Glutamatergic neuron (in vitro differentiated cells): ENCODE measurements at regions not wholly inside any gene's neighbourhood (a gene's known extent, or its start where the extent isn't known, plus 50 kb on each side); places are given as distances from the start of the nearest gene placed in this dataset.

Experiments used
- DNase-seq: peaks from one replicate; pipeline ENCODE4 v3.0.0; 2022
- H3K27ac Mint-ChIP-seq: one replicate; pipeline ENCODE4 v1.8.0; 2020; ENCODE audit warnings: mild to moderate bottlenecking, mixed read lengths, inconsistent platforms; ENCODE audit not compliant: unreplicated experiment
- H3K27me3 Mint-ChIP-seq: one replicate; pipeline ENCODE4 v1.8.0; 2020; ENCODE audit warnings: mild to moderate bottlenecking, moderate library complexity, mixed read lengths, inconsistent platforms; ENCODE audit not compliant: unreplicated experiment
- H3K36me3 Mint-ChIP-seq: one replicate; pipeline ENCODE4 v1.8.0; 2020; ENCODE audit warnings: mild to moderate bottlenecking, mixed read lengths, inconsistent platforms; ENCODE audit not compliant: unreplicated experiment
- H3K4me1 Mint-ChIP-seq: one replicate; pipeline ENCODE4 v1.8.0; 2020; ENCODE audit warnings: mild to moderate bottlenecking, low read depth, mixed read lengths, inconsistent platforms; ENCODE audit not compliant: unreplicated experiment
- H3K4me3 Mint-ChIP-seq: one replicate; pipeline ENCODE4 v1.8.0; 2020; ENCODE audit warnings: mild to moderate bottlenecking, mixed read lengths, inconsistent platforms; ENCODE audit not compliant: unreplicated experiment
- H3K9me3 Mint-ChIP-seq: one replicate; pipeline ENCODE4 v1.8.0; 2020; ENCODE audit warnings: mild to moderate bottlenecking, moderate library complexity, mixed read lengths, inconsistent platforms; ENCODE audit not compliant: unreplicated experiment
- TF ChIP-seq, protein P1 (sequence below): fragments of 200-600 bp; sonication (generic); IDR thresholded peaks from one replicate; pipeline ENCODE4 v1.5.0; 2021; ENCODE audit not compliant: partially characterized antibody, unreplicated experiment

DNA sequence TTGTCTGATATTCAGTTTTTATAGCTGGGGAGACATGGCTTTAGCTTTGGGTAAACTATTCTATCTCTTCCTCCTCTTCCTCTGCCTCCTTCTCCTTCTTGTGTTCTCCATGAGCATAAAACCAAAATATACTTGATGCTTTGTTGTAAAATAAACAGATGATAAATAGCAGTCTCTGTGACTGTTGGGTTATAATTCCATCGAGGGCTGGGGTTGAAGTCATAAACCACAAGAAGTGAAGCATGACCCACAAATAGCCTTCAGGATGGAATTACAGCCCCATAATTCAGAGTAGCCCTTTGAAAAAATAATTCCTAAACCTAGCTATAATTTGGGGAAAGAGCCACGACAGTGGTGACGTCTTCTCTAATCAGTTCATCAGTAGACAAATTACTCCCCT, 177.7 kb downstream of the SNX19 start:
- Mint-ChIP-seq H3K4me3 (no peak overlapping the region), H3K9me3 (peaks cover 1% of the 10 kb centered on the region), H3K27me3 (no peaks in the 10 kb centered on the region), H3K4me1 (no peaks in the 10 kb centered on the region), H3K36me3 (peaks cover 21% of the 10 kb centered on the region), H3K27ac (no peak overlapping the region)
- TF ChIP-seq, protein P1, sequence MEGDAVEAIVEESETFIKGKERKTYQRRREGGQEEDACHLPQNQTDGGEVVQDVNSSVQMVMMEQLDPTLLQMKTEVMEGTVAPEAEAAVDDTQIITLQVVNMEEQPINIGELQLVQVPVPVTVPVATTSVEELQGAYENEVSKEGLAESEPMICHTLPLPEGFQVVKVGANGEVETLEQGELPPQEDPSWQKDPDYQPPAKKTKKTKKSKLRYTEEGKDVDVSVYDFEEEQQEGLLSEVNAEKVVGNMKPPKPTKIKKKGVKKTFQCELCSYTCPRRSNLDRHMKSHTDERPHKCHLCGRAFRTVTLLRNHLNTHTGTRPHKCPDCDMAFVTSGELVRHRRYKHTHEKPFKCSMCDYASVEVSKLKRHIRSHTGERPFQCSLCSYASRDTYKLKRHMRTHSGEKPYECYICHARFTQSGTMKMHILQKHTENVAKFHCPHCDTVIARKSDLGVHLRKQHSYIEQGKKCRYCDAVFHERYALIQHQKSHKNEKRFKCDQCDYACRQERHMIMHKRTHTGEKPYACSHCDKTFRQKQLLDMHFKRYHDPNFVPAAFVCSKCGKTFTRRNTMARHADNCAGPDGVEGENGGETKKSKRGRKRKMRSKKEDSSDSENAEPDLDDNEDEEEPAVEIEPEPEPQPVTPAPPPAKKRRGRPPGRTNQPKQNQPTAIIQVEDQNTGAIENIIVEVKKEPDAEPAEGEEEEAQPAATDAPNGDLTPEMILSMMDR, result no peak
- DNase-seq, result no peak

DNA sequence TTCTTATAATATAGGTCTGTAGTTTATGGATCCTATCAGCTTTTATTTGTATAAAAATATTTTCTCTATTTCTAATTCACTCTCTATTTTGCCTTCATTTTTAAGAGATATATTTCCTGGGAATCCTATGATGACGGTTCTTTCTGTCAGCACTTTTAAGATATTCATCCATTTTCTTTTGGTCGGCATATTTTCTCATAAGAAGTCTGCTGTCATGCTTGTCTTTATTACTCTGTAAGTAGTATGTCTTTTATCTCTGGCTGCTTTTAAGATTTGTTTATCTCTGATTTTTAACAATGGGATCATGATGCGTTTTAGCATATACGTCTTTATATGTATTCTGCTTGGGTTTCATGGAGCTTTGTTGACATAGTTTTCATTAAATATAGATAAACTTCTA, 175.5 kb downstream of the SNX19 start:
- H3K36me3 Mint-ChIP-seq, result peaks cover 14% of the 10 kb centered on the region
- no peaks in the 10 kb centered on the region for H3K4me1 Mint-ChIP-seq
- DNase-seq, result no peak
- TF ChIP-seq, protein P1, result no peak
- H3K4me3 Mint-ChIP-seq, result no peak overlapping the region
- no peaks in the 10 kb centered on the region for H3K9me3 Mint-ChIP-seq
- H3K27ac Mint-ChIP-seq, result no peak overlapping the region
- H3K27me3 Mint-ChIP-seq, result no peaks in the 10 kb centered on the region

DNA sequence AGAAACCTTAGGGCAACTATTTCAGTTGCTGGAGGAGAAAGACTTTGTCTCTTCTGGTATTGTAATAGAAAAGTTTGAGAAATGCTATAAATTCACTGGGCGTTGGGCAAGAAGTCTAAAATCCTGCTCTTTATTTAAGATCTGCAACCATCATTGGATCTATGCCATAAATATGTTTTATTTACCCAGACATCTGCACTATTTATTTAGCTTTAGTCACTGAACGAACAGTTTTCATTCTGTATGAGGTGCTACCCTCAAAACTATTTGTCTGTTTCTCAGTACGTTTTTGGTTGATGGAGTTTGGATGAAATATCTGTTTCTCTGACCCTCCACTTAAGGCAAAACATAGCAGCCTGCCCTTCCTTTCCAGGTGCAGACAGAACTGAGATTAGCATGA, 171.5 kb downstream of the SNX19 start:
- H3K4me3 Mint-ChIP-seq, result no peak overlapping the region
- no peaks in the 10 kb centered on the region for H3K4me1 Mint-ChIP-seq
- H3K27me3 Mint-ChIP-seq, result no peaks in the 10 kb centered on the region
- DNase-seq, result no peak
- no peak overlapping the region for H3K27ac Mint-ChIP-seq
- TF ChIP-seq, protein P1, result no peak
- no peaks in the 10 kb centered on the region for H3K9me3 Mint-ChIP-seq
- H3K36me3 Mint-ChIP-seq, result peaks cover 14% of the 10 kb centered on the region

DNA sequence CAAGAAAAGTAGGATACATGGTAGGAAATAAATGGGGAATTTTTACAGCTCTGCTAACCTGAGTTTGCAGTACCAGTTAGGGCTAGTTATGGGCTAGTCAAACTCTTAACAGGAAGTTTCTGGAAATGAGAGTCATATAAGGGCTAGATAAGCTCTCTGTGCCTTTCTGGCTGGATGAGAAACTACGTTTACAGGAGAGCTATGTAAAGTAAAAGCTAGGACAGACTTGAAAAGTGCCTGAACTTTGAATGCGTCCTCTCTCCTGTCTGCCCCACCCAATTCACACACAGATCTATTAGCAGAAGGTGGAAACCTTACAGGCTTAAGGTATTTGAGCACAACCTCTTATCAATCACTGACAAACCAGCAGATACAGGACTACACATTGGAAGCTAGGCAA, 167.1 kb downstream of the SNX19 start:
- H3K9me3 Mint-ChIP-seq, result no peaks in the 10 kb centered on the region
- H3K36me3 Mint-ChIP-seq, result peaks cover 7% of the 10 kb centered on the region
- no peak overlapping the region for H3K4me3 Mint-ChIP-seq
- no peaks in the 10 kb centered on the region for H3K27me3 Mint-ChIP-seq
- TF ChIP-seq, protein P1, result no peak
- DNase-seq, result no peak
- H3K4me1 Mint-ChIP-seq, result no peaks in the 10 kb centered on the region
- H3K27ac Mint-ChIP-seq, result no peak overlapping the region

DNA sequence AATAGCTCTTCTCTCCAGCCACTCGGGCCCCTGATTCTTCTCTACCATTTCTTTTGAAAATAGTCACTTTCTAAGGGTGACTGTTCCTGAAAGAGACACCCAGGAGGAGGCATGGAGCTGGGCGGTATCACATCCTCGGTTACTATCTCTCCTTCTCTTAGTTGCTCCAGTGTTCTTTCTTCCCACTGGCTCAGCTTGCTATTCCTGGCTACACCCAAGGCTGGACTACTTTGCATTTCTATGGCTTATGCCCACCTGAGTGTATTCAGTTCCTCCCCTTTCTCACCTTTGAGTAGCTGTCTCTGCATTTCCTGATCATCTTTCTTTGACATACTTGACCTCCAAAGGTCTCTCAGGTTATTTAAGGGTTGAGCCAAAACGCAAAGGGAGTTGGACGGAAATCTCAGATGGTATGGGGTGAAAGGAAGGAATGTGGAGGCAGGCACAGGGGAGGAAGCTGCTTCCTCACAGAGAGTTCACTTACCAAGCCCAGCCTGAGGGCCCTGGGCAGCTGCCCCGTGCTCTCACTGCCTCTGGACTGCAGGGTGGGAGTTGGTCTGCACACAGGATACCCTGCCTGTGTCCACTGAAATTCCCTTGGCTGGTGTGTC, 155.7 kb downstream of the SNX19 start:
- no peak for DNase-seq
- H3K36me3 Mint-ChIP-seq, result peaks cover 4% of the 10 kb centered on the region
- no peak overlapping the region for H3K27ac Mint-ChIP-seq
- H3K27me3 Mint-ChIP-seq, result peaks cover 1% of the 10 kb centered on the region
- TF ChIP-seq, protein P1, result no peak
- H3K9me3 Mint-ChIP-seq, result peaks cover 2% of the 10 kb centered on the region
- no peak overlapping the region for H3K4me3 Mint-ChIP-seq
- H3K4me1 Mint-ChIP-seq, result peaks cover 4% of the 10 kb centered on the region
